22Rv1 (cell line): ENCODE measurements at regions not wholly inside any gene's neighbourhood (a gene's known extent, or its start where the extent isn't known, plus 50 kb on each side); places are given as distances from the start of the nearest gene placed in this dataset.

Source experiments
- H3K27ac ChIP-seq: fragments of 450-650 bp; 2 replicates; pipeline ENCODE4 v1.5.1; 2017
- ZFX ChIP-seq: fragments of 450-650 bp; IDR thresholded peaks from 2 replicates; pipeline ENCODE4 v1.6.1; 2017; ENCODE audit warnings: antibody characterized with exemption, borderline replicate concordance
- TF ChIP-seq, protein P1 (sequence below): fragments of 450-650 bp; IDR thresholded peaks from 2 replicates; pipeline ENCODE4 v1.5.1; 2017; ENCODE audit warnings: mild to moderate bottlenecking

DNA sequence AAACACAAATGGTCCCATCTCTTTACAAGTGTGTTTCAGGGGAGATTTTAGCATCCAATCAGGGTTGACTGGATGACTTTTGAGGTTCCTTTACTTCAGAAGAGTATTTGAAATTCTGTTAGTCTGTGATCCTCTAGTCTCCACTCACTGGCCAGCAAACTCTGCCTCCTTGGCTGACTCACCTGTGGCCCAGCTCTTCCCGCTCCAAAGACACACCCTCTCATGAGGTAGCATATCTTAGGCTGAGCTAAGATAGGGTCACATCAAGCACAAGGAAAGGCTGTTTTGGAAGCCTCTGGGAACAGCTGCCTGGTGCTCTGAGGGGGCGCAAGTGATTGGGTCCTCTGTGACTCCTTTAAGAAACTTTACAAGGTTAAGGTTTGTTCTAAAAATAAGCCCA is 102.3 kb upstream of the FGGY start:
- TF ChIP-seq, protein P1, sequence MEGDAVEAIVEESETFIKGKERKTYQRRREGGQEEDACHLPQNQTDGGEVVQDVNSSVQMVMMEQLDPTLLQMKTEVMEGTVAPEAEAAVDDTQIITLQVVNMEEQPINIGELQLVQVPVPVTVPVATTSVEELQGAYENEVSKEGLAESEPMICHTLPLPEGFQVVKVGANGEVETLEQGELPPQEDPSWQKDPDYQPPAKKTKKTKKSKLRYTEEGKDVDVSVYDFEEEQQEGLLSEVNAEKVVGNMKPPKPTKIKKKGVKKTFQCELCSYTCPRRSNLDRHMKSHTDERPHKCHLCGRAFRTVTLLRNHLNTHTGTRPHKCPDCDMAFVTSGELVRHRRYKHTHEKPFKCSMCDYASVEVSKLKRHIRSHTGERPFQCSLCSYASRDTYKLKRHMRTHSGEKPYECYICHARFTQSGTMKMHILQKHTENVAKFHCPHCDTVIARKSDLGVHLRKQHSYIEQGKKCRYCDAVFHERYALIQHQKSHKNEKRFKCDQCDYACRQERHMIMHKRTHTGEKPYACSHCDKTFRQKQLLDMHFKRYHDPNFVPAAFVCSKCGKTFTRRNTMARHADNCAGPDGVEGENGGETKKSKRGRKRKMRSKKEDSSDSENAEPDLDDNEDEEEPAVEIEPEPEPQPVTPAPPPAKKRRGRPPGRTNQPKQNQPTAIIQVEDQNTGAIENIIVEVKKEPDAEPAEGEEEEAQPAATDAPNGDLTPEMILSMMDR: no peak
- TF ChIP-seq ZFX: no peak
- no peak overlapping the region for H3K27ac ChIP-seq

DNA sequence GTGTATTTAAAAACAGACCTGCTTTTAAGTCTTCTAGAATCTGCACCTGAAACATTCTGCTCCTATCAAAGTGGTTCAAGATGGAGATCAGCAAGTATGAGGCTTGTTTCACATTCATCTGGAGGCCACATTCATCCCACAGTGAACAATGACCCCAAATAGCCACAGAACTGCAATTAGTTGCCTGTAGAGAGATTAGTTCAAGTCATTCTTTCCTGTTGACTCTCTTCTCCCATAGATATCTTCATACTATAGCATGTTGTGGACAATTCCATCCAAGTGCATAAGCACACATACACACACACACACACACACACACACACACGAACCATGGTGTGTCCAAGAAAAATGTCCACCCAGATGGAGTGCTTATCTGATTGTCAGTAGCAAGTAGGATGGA is 101.7 kb upstream of the FGGY start:
- TF ChIP-seq ZFX: no peak
- TF ChIP-seq, protein P1: no peak
- no peak overlapping the region for H3K27ac ChIP-seq

DNA sequence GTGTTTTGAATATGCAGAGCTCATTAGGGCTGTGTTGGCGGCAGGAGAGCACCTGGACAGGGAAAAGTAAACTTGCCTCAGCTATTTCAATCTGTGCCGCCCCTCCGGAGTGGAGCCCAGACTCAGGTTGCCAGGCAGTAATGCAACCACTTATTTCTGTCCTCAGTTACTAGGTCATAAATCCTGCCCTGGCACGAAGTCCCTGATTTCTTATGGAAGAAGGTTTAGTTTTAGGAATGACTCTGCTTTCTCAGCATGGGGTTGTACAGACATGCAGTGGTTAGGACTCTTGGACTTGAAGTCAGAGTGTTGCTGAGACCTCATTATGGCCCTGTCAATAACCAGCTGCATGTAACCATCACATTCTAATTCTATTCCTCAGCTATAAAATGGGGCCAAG is 98.3 kb upstream of the FGGY start:
- TF ChIP-seq, protein P1: no peak
- TF ChIP-seq ZFX: no peak
- no peak overlapping the region for H3K27ac ChIP-seq

- H3K27ac ChIP-seq: no peak overlapping the region
- TF ChIP-seq ZFX: no peak
- TF ChIP-seq, protein P1: no peak
Measured at GRCh38 chr1:59199147-59199546, 97.7 kb upstream of the FGGY start.

DNA sequence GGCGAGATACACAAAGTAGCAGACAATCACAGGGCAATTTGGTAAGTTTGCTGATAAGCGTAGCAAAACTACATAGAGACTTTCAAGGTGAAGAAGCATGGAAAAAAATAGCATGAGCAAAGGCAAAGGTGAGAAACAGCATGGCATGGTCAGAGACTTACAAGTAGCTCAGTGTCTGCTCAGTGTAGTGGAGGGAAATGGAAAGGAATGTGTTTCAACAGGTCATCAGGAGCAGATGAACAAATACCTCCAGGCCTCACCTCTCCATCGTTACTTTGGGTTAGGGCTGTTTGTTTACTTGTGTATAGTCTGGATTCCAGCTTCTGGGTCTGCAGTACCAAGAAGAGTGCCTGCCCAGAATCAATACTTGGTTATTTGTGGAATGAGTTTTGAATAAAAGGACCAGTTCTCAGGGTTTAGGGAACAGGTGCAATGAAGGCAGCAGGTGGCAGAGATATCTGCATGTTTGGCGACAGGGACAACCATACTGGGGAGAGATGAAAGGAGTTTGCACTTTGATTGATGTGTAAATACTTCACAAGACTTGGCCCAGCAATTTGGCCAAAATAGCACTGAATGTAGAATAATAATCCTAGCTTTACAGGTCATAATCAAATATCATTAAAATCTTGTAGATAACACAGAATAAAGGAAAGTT is 97.0 kb upstream of the FGGY start:
- H3K27ac ChIP-seq: no peak overlapping the region

GRCh38 chr1:59201341-59201740 is 95.6 kb upstream of the FGGY start:
- TF ChIP-seq, protein P1: no peak
- no peak for TF ChIP-seq ZFX
- no peak overlapping the region for H3K27ac ChIP-seq

More for the DNA sequence above, 97.0 kb upstream of the FGGY start:
- TF ChIP-seq, protein P1: no peak
- no peak for TF ChIP-seq ZFX

DNA sequence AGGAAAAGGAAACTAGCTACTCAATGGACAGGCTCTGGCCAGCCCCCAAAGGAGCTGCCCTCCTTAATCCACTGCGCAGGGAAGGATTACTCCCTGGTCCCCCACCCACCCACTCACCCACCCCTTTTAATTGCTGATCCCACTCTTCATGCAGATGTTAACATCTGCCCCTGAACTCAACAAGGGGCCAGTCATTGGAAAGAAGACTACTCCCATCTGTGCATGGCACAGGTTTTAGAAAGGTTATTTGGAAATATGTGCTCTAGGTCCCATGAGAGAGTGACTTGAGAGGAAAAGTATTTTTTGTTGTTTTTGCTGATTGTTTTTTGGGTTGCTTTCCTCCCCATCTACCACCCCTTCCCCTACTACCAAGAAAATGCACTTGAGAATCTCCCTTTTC is 94.4 kb upstream of the FGGY start:
- H3K27ac ChIP-seq: no peak overlapping the region
- TF ChIP-seq ZFX: no peak
- TF ChIP-seq, protein P1: no peak
